HEK293T (cell line): ENCODE measurements at regions not wholly inside any gene's neighbourhood (a gene's known extent, or its start where the extent isn't known, plus 50 kb on each side); places are given as distances from the start of the nearest gene placed in this dataset.
"Not testable (repeated sequence)": the region's sequence is repeated elsewhere in the genome, so short reads cannot be mapped to it uniquely, and the experiment has no call there.

Source experiments
- CTCF ChIA-PET: fragments of 350-600 bp; formaldehyde crosslinking; extraction: SDS; loops from one replicate; lab custom pipeline; 2021; ENCODE audit warnings: antibody characterized with exemption, inconsistent platforms; lab: Yijun Ruan, JAX
- POLR2A ChIA-PET: fragments of 350-600 bp; formaldehyde crosslinking; extraction: SDS; loops from one replicate; lab custom pipeline; 2020; ENCODE audit warnings: antibody characterized with exemption, inconsistent platforms; lab: Yijun Ruan, JAX
- DNase-seq: peaks from one replicate; pipeline ENCODE4 v3.0.0; 2012; ENCODE audit warnings: mixed read lengths; ENCODE audit errors: extremely low spot score
- ARNT ChIP-seq: fragments of 450-650 bp; IDR thresholded peaks from 2 replicates; pipeline ENCODE4 v1.6.1; 2017; ENCODE audit warnings: mild to moderate bottlenecking
- BHLHE40 ChIP-seq: fragments of 450-650 bp; IDR thresholded peaks from 2 replicates; pipeline ENCODE4 v1.6.1; 2016; ENCODE audit warnings: mild to moderate bottlenecking, moderate library complexity, borderline replicate concordance
- CTBP1 ChIP-seq: fragments of 450-650 bp; IDR thresholded peaks from 2 replicates; pipeline ENCODE4 v1.6.1; 2016; ENCODE audit warnings: borderline replicate concordance
- ELF4 ChIP-seq: fragments of 450-650 bp; IDR thresholded peaks from 2 replicates; pipeline ENCODE4 v1.6.1; 2017; ENCODE audit warnings: antibody characterized with exemption
- FOXA1 ChIP-seq: fragments of 450-650 bp; IDR thresholded peaks from 2 replicates; pipeline ENCODE4 v1.6.1; 2016; ENCODE audit warnings: mild to moderate bottlenecking
- FOXK2 ChIP-seq: fragments of 450-650 bp; IDR thresholded peaks from 2 replicates; pipeline ENCODE4 v1.6.1; 2016; ENCODE audit warnings: mild to moderate bottlenecking
- FOXM1 ChIP-seq: fragments of 450-650 bp; IDR thresholded peaks from 2 replicates; pipeline ENCODE4 v1.6.1; 2017; ENCODE audit warnings: mild to moderate bottlenecking, borderline replicate concordance
- HDGF ChIP-seq: fragments of 450-650 bp; IDR thresholded peaks from 2 replicates; pipeline ENCODE4 v1.6.1; 2017; ENCODE audit warnings: antibody characterized with exemption, borderline replicate concordance
- L3MBTL2 ChIP-seq: fragments of 450-650 bp; conservative IDR thresholded peaks from 2 replicates; pipeline ENCODE4 v1.6.1; 2016; ENCODE audit warnings: mild to moderate bottlenecking
- LEF1 ChIP-seq: fragments of 450-650 bp; IDR thresholded peaks from 2 replicates; pipeline ENCODE4 v1.6.1; 2017; ENCODE audit warnings: mild to moderate bottlenecking, borderline replicate concordance
- NFRKB ChIP-seq: fragments of 450-650 bp; IDR thresholded peaks from 2 replicates; pipeline ENCODE4 v1.6.1; 2016; ENCODE audit warnings: mild to moderate bottlenecking, moderate library complexity
- PKNOX1 ChIP-seq: fragments of 450-650 bp; IDR thresholded peaks from 2 replicates; pipeline ENCODE4 v1.6.1; 2016
- SP1 ChIP-seq: fragments of 450-650 bp; IDR thresholded peaks from 2 replicates; pipeline ENCODE4 v1.6.1; 2017
- SUZ12 ChIP-seq: fragments of 450-650 bp; IDR thresholded peaks from 2 replicates; pipeline ENCODE4 v1.6.1; 2016; ENCODE audit warnings: mild to moderate bottlenecking
- TARDBP ChIP-seq: fragments of 450-650 bp; IDR thresholded peaks from 2 replicates; pipeline ENCODE4 v1.6.1; 2016
- ZNF384 ChIP-seq: fragments of 450-650 bp; IDR thresholded peaks from 2 replicates; pipeline ENCODE4 v1.6.1; 2016

GRCh38 chr22:36083056-36083455 is 54.4 kb upstream of the RBFOX2 start:
- no peak for TF ChIP-seq SP1
- no peak for TF ChIP-seq L3MBTL2
- TF ChIP-seq LEF1: no peak
- no peak for TF ChIP-seq PKNOX1
- no peak for TF ChIP-seq FOXA1
- TF ChIP-seq NFRKB: no peak
- no peak for TF ChIP-seq ZNF384
- TF ChIP-seq ELF4: no peak
- no peak for TF ChIP-seq FOXM1
- no peak for TF ChIP-seq CTBP1
- no peak for TF ChIP-seq SUZ12
- no peak for TF ChIP-seq ARNT
- TF ChIP-seq BHLHE40: no peak
- no peak for TF ChIP-seq HDGF
- TF ChIP-seq FOXK2: no peak
- POLR2A ChIA-PET: no interaction called here
- CTCF ChIA-PET: interaction anchor here (2.7 kb wide), 1 partner anchor 17 kb away, joined by 10 read pairs; no protein-coding TSS in a partner anchor
- DNase-seq: no peak

DNA sequence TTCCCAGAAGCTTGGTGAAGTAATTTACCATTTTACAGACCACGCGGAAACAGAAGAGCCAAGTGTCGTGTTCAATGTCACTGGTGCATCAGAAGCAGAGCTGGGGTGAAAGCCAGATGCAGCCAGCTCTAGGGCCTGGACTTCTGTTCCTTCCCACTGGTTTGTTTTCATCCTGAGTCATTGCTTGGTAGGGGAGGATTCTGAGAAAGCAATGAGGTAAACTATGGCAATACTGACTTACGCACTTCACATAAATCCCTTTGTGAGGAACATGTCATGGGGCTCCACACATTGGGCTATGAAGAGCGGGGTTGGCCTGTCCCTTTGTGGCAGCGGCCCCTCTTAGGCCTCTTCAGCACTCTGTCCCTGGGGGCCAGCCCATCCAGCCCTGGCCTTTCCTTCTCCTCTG is 52.4 kb upstream of the RBFOX2 start:
- DNase-seq: no peak
- CTCF ChIA-PET: no interaction called here
- TF ChIP-seq ZNF384 (no peak), LEF1 (no peak), SP1 (no peak), HDGF (no peak), ARNT (no peak), CTBP1 (no peak)
- POLR2A ChIA-PET: interaction anchor here (1.1 kb wide), 1 partner anchor 15 kb away, joined by 3 read pairs; no protein-coding TSS in a partner anchor

GRCh38 chr22:36080281-36080680 is 51.7 kb upstream of the RBFOX2 start:
- DNase-seq, POLR2A ChIA-PET, CTCF ChIA-PET: not testable (repeated sequence)

GRCh38 chr22:36079041-36079440 is 50.4 kb upstream of the RBFOX2 start:
- CTCF ChIA-PET: no interaction called here

More at GRCh38 chr22:36079041-36079440, 50.4 kb upstream of the RBFOX2 start:
- TF ChIP-seq L3MBTL2: no peak
- no peak for TF ChIP-seq SP1
- TF ChIP-seq FOXK2: no peak
- no peak for TF ChIP-seq FOXM1
- TF ChIP-seq ZNF384: no peak
- TF ChIP-seq ARNT: no peak
- TF ChIP-seq CTBP1: no peak
- no peak for TF ChIP-seq BHLHE40
- TF ChIP-seq SUZ12: no peak
- no peak for TF ChIP-seq FOXA1
- no peak for TF ChIP-seq TARDBP
- TF ChIP-seq HDGF: no peak
- TF ChIP-seq ELF4: no peak
- TF ChIP-seq LEF1: no peak
- TF ChIP-seq PKNOX1: no peak
- POLR2A ChIA-PET: no interaction called here
- no peak for DNase-seq
